PC-3 (cell line): ENCODE measurements at regions not wholly inside any gene's neighbourhood (a gene's known extent, or its start where the extent isn't known, plus 50 kb on each side); places are given as distances from the start of the nearest gene placed in this dataset.

Source experiments
- EZH2 ChIP-seq: fragments of 300-600 bp; sonication (generic); IDR thresholded peaks from one replicate; pipeline ENCODE4 v1.6.1; 2017; ENCODE audit warnings: antibody characterized with exemption, mild to moderate bottlenecking, low read length; ENCODE audit not compliant: unreplicated experiment
- EZH2phosphoT487 ChIP-seq: fragments of 300-600 bp; sonication (generic); IDR thresholded peaks from 2 replicates; pipeline ENCODE4 v1.6.1; 2018; ENCODE audit warnings: mild to moderate bottlenecking, antibody characterized with exemption, low read length, borderline replicate concordance
- TF ChIP-seq, protein P1 (sequence below): fragments of 300-600 bp; sonication (generic); conservative IDR thresholded peaks from 2 replicates; pipeline ENCODE4 v1.5.1; 2017; ENCODE audit warnings: antibody characterized with exemption, low read depth, mild to moderate bottlenecking, low read length

GRCh38 chr6:155970876-155971708, 515.5 kb upstream of the NOX3 start:
- TF ChIP-seq, protein P1, sequence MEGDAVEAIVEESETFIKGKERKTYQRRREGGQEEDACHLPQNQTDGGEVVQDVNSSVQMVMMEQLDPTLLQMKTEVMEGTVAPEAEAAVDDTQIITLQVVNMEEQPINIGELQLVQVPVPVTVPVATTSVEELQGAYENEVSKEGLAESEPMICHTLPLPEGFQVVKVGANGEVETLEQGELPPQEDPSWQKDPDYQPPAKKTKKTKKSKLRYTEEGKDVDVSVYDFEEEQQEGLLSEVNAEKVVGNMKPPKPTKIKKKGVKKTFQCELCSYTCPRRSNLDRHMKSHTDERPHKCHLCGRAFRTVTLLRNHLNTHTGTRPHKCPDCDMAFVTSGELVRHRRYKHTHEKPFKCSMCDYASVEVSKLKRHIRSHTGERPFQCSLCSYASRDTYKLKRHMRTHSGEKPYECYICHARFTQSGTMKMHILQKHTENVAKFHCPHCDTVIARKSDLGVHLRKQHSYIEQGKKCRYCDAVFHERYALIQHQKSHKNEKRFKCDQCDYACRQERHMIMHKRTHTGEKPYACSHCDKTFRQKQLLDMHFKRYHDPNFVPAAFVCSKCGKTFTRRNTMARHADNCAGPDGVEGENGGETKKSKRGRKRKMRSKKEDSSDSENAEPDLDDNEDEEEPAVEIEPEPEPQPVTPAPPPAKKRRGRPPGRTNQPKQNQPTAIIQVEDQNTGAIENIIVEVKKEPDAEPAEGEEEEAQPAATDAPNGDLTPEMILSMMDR = no peak
- TF ChIP-seq EZH2 (no peak), EZH2phosphoT487 (no peak)
